MG63 (cell line): ENCODE measurements at regions not wholly inside any gene's neighbourhood (a gene's known extent, or its start where the extent isn't known, plus 50 kb on each side); places are given as distances from the start of the nearest gene placed in this dataset.
"Not testable (repeated sequence)": the region's sequence is repeated elsewhere in the genome, so short reads cannot be mapped to it uniquely, and the experiment has no call there.

Source experiments
- DNase-seq: peaks from one replicate; pipeline ENCODE4 v3.0.0-alpha.2; 2020
- H3K27me3 ChIP-seq: fragments of 250-450 bp; sonication (Bioruptor Pico); 2 replicates; pipeline ENCODE4 v1.5.1; 2020; ENCODE audit warnings: mild to moderate bottlenecking, moderate library complexity
- H3K36me3 ChIP-seq: fragments of 250-450 bp; sonication (Bioruptor Pico); 2 replicates; pipeline ENCODE4 v1.5.1; 2020; ENCODE audit warnings: mild to moderate bottlenecking, moderate library complexity
- H3K4me3 ChIP-seq: fragments of 250-450 bp; sonication (Bioruptor Pico); 2 replicates; pipeline ENCODE4 v1.5.1; 2020; ENCODE audit warnings: mild to moderate bottlenecking, moderate library complexity
- H3K9me3 ChIP-seq: fragments of 250-450 bp; sonication (Bioruptor Pico); 2 replicates; pipeline ENCODE4 v1.5.1; 2020; ENCODE audit warnings: mild to moderate bottlenecking, moderate library complexity

- Histone ChIP-seq H3K27me3 (no peaks in the 10 kb centered on the region), H3K9me3 (no peaks in the 10 kb centered on the region), H3K4me3 (no peak overlapping the region), H3K36me3 (no peaks in the 10 kb centered on the region)
- no peak for DNase-seq
These were observed 54.9 kb upstream of the NLGN1 start for GRCh38 chr3:173342679-173343078.

GRCh38 chr3:173340626-173341025, 56.9 kb upstream of the NLGN1 start:
- no peaks in the 10 kb centered on the region for H3K36me3 ChIP-seq
- H3K4me3 ChIP-seq: no peak overlapping the region
- DNase-seq: no peak
- no peaks in the 10 kb centered on the region for H3K9me3 ChIP-seq
- no peaks in the 10 kb centered on the region; the same call in 1 of the 2 replicates for H3K27me3 ChIP-seq

- Histone ChIP-seq H3K27me3 (peaks cover 2% of the 10 kb centered on the region; the same call in 1 of the 2 replicates), H3K4me3 (no peak overlapping the region), H3K9me3 (no peaks in the 10 kb centered on the region), H3K36me3 (no peaks in the 10 kb centered on the region)
- DNase-seq: no peak
These were observed 61.3 kb upstream of the NLGN1 start for GRCh38 chr3:173336261-173336660.

- DNase-seq: no peak
- Histone ChIP-seq H3K9me3 (no peaks in the 10 kb centered on the region), H3K27me3 (peaks cover 6% of the 10 kb centered on the region; the same call in 1 of the 2 replicates), H3K36me3 (no peaks in the 10 kb centered on the region), H3K4me3 (no peak overlapping the region)
These were observed 91.4 kb upstream of the NLGN1 start for GRCh38 chr3:173306110-173306509.

GRCh38 chr3:173304182-173304800, 93.3 kb upstream of the NLGN1 start:
- Histone ChIP-seq H3K36me3 (no peaks in the 10 kb centered on the region), H3K4me3 (no peak overlapping the region), H3K9me3 (no peaks in the 10 kb centered on the region), H3K27me3 (peaks cover 6% of the 10 kb centered on the region; the same call in 1 of the 2 replicates)
- no peak for DNase-seq

GRCh38 chr3:173301647-173302046, 95.9 kb upstream of the NLGN1 start:
- no peaks in the 10 kb centered on the region for H3K36me3 ChIP-seq
- H3K9me3 ChIP-seq: no peaks in the 10 kb centered on the region
- H3K4me3 ChIP-seq: no peak overlapping the region
- DNase-seq: no peak
- peaks cover 4% of the 10 kb centered on the region; the same call in 1 of the 2 replicates for H3K27me3 ChIP-seq

- Histone ChIP-seq H3K9me3 (peaks cover 5% of the 10 kb centered on the region; the same call in 1 of the 2 replicates), H3K27me3 (peaks cover 11% of the 10 kb centered on the region), H3K36me3 (no peaks in the 10 kb centered on the region), H3K4me3 (no peak overlapping the region)
- DNase-seq: no peak
These were observed 108.5 kb upstream of the NLGN1 start for GRCh38 chr3:173289072-173289471.

GRCh38 chr3:173287361-173287760, 110.2 kb upstream of the NLGN1 start:
- H3K4me3 ChIP-seq: no peak overlapping the region
- peaks cover 5% of the 10 kb centered on the region; the same call in 1 of the 2 replicates for H3K9me3 ChIP-seq
- H3K36me3 ChIP-seq: no peaks in the 10 kb centered on the region
- H3K27me3 ChIP-seq: peaks cover 10% of the 10 kb centered on the region
- no peak for DNase-seq

GRCh38 chr3:173286507-173286906, 111.0 kb upstream of the NLGN1 start:
- not testable (repeated sequence) for H3K9me3 ChIP-seq, H3K4me3 ChIP-seq, H3K27me3 ChIP-seq, H3K36me3 ChIP-seq, DNase-seq

- Histone ChIP-seq H3K9me3 (peaks cover 5% of the 10 kb centered on the region; the same call in 1 of the 2 replicates), H3K4me3 (no peak overlapping the region), H3K36me3 (no peaks in the 10 kb centered on the region), H3K27me3 (no peaks in the 10 kb centered on the region)
- no peak for DNase-seq
These were observed 113.2 kb upstream of the NLGN1 start for GRCh38 chr3:173284301-173284700.

GRCh38 chr3:173275740-173276139, 121.8 kb upstream of the NLGN1 start:
- H3K27me3 ChIP-seq: no peaks in the 10 kb centered on the region
- DNase-seq: no peak

GRCh38 chr3:173273838-173274237, 123.7 kb upstream of the NLGN1 start:
- no peak for DNase-seq
- Histone ChIP-seq H3K27me3 (no peaks in the 10 kb centered on the region), H3K4me3 (no peak overlapping the region), H3K9me3 (no peaks in the 10 kb centered on the region), H3K36me3 (no peaks in the 10 kb centered on the region)

More at GRCh38 chr3:173275740-173276139, 121.8 kb upstream of the NLGN1 start:
- Histone ChIP-seq H3K4me3 (no peak overlapping the region), H3K36me3 (no peaks in the 10 kb centered on the region), H3K9me3 (no peaks in the 10 kb centered on the region)

GRCh38 chr3:173268781-173269180, 127.7 kb upstream of the SPATA16 start:
- no peak for DNase-seq
- Histone ChIP-seq H3K4me3 (no peak overlapping the region), H3K9me3 (no peaks in the 10 kb centered on the region), H3K27me3 (no peaks in the 10 kb centered on the region), H3K36me3 (no peaks in the 10 kb centered on the region)

GRCh38 chr3:173267716-173268115, 126.7 kb upstream of the SPATA16 start:
- H3K27me3 ChIP-seq: no peaks in the 10 kb centered on the region; the same call in 1 of the 2 replicates
- no peaks in the 10 kb centered on the region for H3K9me3 ChIP-seq
- no peaks in the 10 kb centered on the region for H3K36me3 ChIP-seq
- no peak for DNase-seq
- no peak overlapping the region for H3K4me3 ChIP-seq

GRCh38 chr3:173266441-173266840, 125.4 kb upstream of the SPATA16 start:
- no peaks in the 10 kb centered on the region; the same call in 1 of the 2 replicates for H3K27me3 ChIP-seq
- no peaks in the 10 kb centered on the region for H3K36me3 ChIP-seq
- H3K9me3 ChIP-seq: no peaks in the 10 kb centered on the region
- no peak for DNase-seq
- no peak overlapping the region for H3K4me3 ChIP-seq

- Histone ChIP-seq H3K9me3 (no peaks in the 10 kb centered on the region), H3K36me3 (no peaks in the 10 kb centered on the region), H3K4me3 (no peak overlapping the region), H3K27me3 (no peaks in the 10 kb centered on the region; the same call in 1 of the 2 replicates)
- no peak for DNase-seq
These were observed 117.7 kb upstream of the SPATA16 start for GRCh38 chr3:173258697-173259096.

- Histone ChIP-seq H3K9me3 (no peaks in the 10 kb centered on the region), H3K4me3 (no peak overlapping the region), H3K36me3 (no peaks in the 10 kb centered on the region), H3K27me3 (no peaks in the 10 kb centered on the region; the same call in 1 of the 2 replicates)
- no peak for DNase-seq
These were observed 116.8 kb upstream of the SPATA16 start for GRCh38 chr3:173257797-173258196.

GRCh38 chr3:173255555-173255954, 114.5 kb upstream of the SPATA16 start:
- H3K27me3 ChIP-seq: no peaks in the 10 kb centered on the region
- no peak for DNase-seq
- H3K4me3 ChIP-seq: no peak overlapping the region
- H3K36me3 ChIP-seq: no peaks in the 10 kb centered on the region
- H3K9me3 ChIP-seq: no peaks in the 10 kb centered on the region
